SK-N-SH (cell line): ENCODE measurements at regions not wholly inside any gene's neighbourhood (a gene's known extent, or its start where the extent isn't known, plus 50 kb on each side); places are given as distances from the start of the nearest gene placed in this dataset.

Experiments used
- EP300 ChIP-seq, 2 experiments: IDR thresholded peaks; 2 replicates each; pipeline versions ENCODE4 v1.4.0 to v1.6.1; 2012; ENCODE audit warnings: borderline replicate concordance in 1 of 2, low read depth in 1 of 2, low read length in 1 of 2
- EZH2phosphoT487 ChIP-seq: fragments of 200-600 bp; sonication (generic); IDR thresholded peaks from 2 replicates; pipeline ENCODE4 v1.6.1; 2017; ENCODE audit warnings: low read depth, mixed run types, mild to moderate bottlenecking, antibody characterized with exemption, moderate library complexity, borderline replicate concordance
- FOSL2 ChIP-seq: IDR thresholded peaks from 2 replicates; pipeline ENCODE4 v1.4.0; 2012; ENCODE audit warnings: low read depth, mild to moderate bottlenecking, moderate library complexity, borderline replicate concordance
- FOXJ3 ChIP-seq: sonication (generic); formaldehyde crosslinking; IDR thresholded peaks from 2 replicates; pipeline ENCODE4 v1.5.1; 2020; ENCODE audit warnings: mild to moderate bottlenecking, missing genetic modification reagents
- JUND ChIP-seq: IDR thresholded peaks from 2 replicates; pipeline ENCODE4 v1.4.0; 2012
- POLR2AphosphoS5 ChIP-seq: IDR thresholded peaks from 2 replicates; pipeline ENCODE4 v1.6.1; 2012; ENCODE audit warnings: low read depth, low read length
- RCOR1 ChIP-seq: fragments of 150-350 bp; IDR thresholded peaks from 2 replicates; pipeline ENCODE4 v1.6.1; 2017; ENCODE audit warnings: antibody characterized with exemption, low read length
- RFX5 ChIP-seq: IDR thresholded peaks from 2 replicates; pipeline ENCODE4 v1.6.1; 2012; ENCODE audit warnings: mild to moderate bottlenecking, improper control_type of control experiment, low read length
- TAF1 ChIP-seq: IDR thresholded peaks from 2 replicates; pipeline ENCODE4 v1.6.1; 2012; ENCODE audit warnings: low read depth, mild to moderate bottlenecking, low read length, moderate library complexity, borderline replicate concordance
- TCF12 ChIP-seq: IDR thresholded peaks from 2 replicates; pipeline ENCODE4 v1.4.0; 2012
- YY1 ChIP-seq: IDR thresholded peaks from 2 replicates; pipeline ENCODE4 v1.4.0; 2012; ENCODE audit warnings: low read depth, mild to moderate bottlenecking
- TF ChIP-seq, protein P1 (sequence below): fragments of 200-600 bp; sonication (generic); IDR thresholded peaks from 2 replicates; pipeline ENCODE4 v1.6.1; 2017; ENCODE audit warnings: antibody characterized with exemption, mild to moderate bottlenecking, moderate library complexity

DNA sequence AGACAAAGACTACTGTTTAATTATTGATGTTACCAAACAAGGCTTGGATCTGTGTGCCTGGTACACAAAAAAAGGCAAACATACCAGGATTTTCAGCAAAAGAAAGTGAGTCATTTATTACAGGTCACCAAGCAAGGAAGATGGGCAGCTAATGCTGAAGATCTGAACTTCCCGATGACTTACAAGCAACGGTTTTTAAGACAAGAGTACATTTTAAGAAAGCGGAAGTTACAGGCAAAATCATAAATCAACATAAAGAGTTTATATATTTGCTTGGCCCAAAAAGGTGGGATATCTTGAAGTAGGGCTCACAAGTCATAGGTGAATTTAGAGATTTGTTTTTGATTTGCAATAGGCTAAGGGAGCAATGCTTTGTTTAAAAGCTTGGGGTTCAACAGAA lies 125.4 kb upstream of the SPATA16 start:
- TF ChIP-seq, protein P1, sequence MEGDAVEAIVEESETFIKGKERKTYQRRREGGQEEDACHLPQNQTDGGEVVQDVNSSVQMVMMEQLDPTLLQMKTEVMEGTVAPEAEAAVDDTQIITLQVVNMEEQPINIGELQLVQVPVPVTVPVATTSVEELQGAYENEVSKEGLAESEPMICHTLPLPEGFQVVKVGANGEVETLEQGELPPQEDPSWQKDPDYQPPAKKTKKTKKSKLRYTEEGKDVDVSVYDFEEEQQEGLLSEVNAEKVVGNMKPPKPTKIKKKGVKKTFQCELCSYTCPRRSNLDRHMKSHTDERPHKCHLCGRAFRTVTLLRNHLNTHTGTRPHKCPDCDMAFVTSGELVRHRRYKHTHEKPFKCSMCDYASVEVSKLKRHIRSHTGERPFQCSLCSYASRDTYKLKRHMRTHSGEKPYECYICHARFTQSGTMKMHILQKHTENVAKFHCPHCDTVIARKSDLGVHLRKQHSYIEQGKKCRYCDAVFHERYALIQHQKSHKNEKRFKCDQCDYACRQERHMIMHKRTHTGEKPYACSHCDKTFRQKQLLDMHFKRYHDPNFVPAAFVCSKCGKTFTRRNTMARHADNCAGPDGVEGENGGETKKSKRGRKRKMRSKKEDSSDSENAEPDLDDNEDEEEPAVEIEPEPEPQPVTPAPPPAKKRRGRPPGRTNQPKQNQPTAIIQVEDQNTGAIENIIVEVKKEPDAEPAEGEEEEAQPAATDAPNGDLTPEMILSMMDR, result no peak
- no peak for TF ChIP-seq EP300 (IDR thresholded peaks at IDR 0.05; ENCODE audit: borderline replicate concordance in 1 of 2, low read depth in 1 of 2, low read length in 1 of 2)
- no peak for TF ChIP-seq TAF1
- no peak for TF ChIP-seq POLR2AphosphoS5
- TF ChIP-seq TCF12, result no peak
- no peak for TF ChIP-seq FOXJ3
- TF ChIP-seq YY1, result no peak
- TF ChIP-seq EZH2phosphoT487, result no peak
- TF ChIP-seq FOSL2, result no peak
- no peak for TF ChIP-seq JUND
- TF ChIP-seq RCOR1, result no peak
- no peak for TF ChIP-seq RFX5
